ENCODE measurements at regions not wholly inside any gene's neighbourhood (a gene's known extent, or its start where the extent isn't known, plus 50 kb on each side); places are given as distances from the start of the nearest gene placed in this dataset.

DNA sequence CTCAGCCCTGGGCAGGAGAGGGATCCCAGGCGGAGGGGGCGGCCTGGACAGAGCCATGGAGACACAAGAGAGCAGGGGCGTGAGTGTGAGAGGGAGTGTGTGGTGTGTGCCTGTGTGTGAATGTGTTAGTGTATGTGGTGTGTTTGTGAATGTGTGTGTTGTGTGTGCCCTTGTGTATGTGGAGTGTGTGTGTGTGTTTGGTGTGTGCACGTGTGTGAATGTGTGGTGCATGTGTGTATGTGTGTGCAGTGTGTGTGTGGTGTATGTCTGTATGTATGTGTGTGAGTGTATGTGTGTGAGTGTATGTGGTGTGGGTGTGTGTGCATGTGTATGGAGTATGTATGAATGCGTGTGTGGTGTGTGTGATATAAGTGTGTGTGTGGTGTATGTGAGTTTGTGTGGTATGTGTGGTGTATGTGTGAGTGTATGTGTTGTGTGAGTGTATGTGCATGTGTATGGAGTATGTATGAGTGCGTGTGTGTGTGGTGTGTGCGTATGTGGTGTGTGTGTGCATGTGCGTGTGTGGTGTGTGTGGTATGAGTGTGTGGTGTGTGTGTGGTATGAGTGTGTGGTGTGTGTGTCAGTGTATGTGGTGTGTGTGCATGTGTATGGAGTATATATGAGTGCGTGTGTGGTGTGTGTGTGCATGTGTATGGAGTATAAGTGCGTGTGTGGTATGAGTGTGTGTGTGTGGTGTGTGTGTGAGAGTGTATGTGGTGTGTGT is 175.2 kb upstream of the AFDN start (continued):
- TF ChIP-seq ZNF224 (CRISPR knock-in tag; IDR thresholded peaks at IDR 0.05) (no peak), AGO1 (IDR thresholded peaks at IDR 0.05; ENCODE audit: low read depth, low read length, poor library complexity, severe bottlenecking) (no peak), HMGA1 (CRISPR knock-in tag; conservative IDR thresholded peaks at IDR 0.05) (no peak), SP140L (CRISPR knock-in tag; IDR thresholded peaks at IDR 0.05; ENCODE audit: borderline replicate concordance) (no peak)
- TF ChIP-seq, protein P1, sequence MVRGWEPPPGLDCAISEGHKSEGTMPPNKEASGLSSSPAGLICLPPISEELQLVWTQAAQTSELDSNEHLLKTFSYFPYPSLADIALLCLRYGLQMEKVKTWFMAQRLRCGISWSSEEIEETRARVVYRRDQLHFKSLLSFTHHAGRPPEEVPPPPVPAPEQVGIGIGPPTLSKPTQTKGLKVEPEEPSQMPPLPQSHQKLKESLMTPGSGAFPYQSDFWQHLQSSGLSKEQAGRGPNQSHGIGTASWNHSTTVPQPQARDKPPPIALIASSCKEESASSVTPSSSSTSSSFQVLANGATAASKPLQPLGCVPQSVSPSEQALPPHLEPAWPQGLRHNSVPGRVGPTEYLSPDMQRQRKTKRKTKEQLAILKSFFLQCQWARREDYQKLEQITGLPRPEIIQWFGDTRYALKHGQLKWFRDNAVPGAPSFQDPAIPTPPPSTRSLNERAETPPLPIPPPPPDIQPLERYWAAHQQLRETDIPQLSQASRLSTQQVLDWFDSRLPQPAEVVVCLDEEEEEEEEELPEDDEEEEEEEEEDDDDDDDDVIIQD (CRISPR knock-in tag; IDR thresholded peaks at IDR 0.05; ENCODE audit: low read depth): no peak

DNA sequence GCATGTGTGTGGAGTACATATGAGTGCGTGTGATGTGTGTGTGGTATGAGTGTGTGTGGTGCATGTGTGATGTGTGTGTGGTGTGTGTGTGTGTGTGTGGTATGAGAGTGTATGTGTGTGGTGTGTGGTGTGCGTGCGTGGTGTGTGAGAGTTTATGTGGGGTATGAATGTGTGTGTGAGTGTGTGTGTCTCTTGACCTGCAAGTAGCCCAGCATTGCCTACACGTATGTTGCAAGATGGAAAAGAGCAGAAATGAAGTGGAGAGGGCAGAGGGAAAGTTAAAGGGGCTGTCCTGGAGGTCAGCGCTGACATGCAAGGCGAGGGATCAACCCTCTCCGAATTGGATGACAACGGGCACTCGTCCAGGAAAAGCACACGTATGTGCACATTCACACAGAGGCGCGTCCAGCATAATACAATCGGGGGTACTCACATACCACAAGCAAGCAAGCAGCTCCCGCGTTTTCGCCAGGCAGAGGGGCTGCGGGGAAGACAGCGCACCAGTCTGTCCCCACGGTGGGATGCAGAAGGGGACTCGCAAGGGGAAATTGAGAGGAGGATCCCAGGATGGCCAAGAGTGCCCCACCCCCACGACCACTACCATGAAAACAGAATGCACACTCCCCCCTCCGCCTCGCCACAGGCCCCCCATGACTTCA is 174.5 kb upstream of the AFDN start:
- ChIA-PET CTCF (ENCODE audit: low intra/inter-chr PET ratio, low total read pairs) (no interaction called here), POLR2A (no interaction called here)
- DNase-seq (ENCODE audit: low spot score) (no peak), FAIRE-seq (no peak), ATAC-seq (no peak)
- Histone ChIP-seq H3K9me3 (ENCODE audit: low read length) (no peaks in the 10 kb centered on the region), H3K4me1 (ENCODE audit: insufficient read depth, low read length) (peaks cover 64% of the 10 kb centered on the region), H2AFZ (ENCODE audit: low read length) (no peak overlapping the region), H3K4me3 (replicated peaks in 1 of 3; ENCODE audit: insufficient read depth in 1 of 3, low read depth in 2 of 3, low read length in 3 of 3) (no peak overlapping the region), H3K9ac (ENCODE audit: insufficient read depth, low read depth, low read length) (no peak overlapping the region), H3K27me3 (ENCODE audit: control insufficient read depth in 1 of 2, insufficient read depth in 2 of 2, low read length in 2 of 2) (no peaks in the 10 kb centered on the region), H4K20me1 (ENCODE audit: insufficient read depth, low read length) (no peaks in the 10 kb centered on the region), H3K4me2 (ENCODE audit: low read depth, low read length) (no peak overlapping the region), H3K36me3 (replicated peaks in 1 of 2; ENCODE audit: control insufficient read depth in 1 of 2, insufficient read depth in 2 of 2, low read length in 2 of 2) (no peaks in the 10 kb centered on the region), H3K27ac (ENCODE audit: extremely low read length, insufficient read depth, low read length) (no peak overlapping the region), H3K79me2 (ENCODE audit: insufficient read depth, low read length) (no peaks in the 10 kb centered on the region)
- in situ Hi-C loops (cut with HindIII; ENCODE audit: extremely low pct_ligation_motif_present, low pct_unique_long_range_greater_than_20kb) (no loop called here), intact Hi-C loops (cut with micrococcal nuclease; ENCODE audit: unreplicated experiment) (no loop called here)
- BruUV-seq (replicated peaks): no TSS peak
- WGBS (ENCODE audit: low lambda C conversion rate): 86% methylated on average over 23 of the region's 23 CpGs
- TF ChIP-seq POLR2G (IDR thresholded peaks at IDR 0.05; ENCODE audit: low read depth, low read length): no peak
- TF ChIP-seq EEA1 (CRISPR knock-in tag; IDR thresholded peaks at IDR 0.05; ENCODE audit: borderline replicate concordance): no peak
- TF ChIP-seq HDAC1 (CRISPR knock-in tag; IDR thresholded peaks at IDR 0.05): no peak
- no peak for TF ChIP-seq ZBTB42 (CRISPR knock-in tag; IDR thresholded peaks at IDR 0.05)
- TF ChIP-seq ZNF737 (CRISPR knock-in tag; IDR thresholded peaks at IDR 0.05; ENCODE audit: borderline replicate concordance): no peak
- TF ChIP-seq ZNF772 (CRISPR knock-in tag; IDR thresholded peaks at IDR 0.05): no peak
- TF ChIP-seq ZNF382 (CRISPR knock-in tag; IDR thresholded peaks at IDR 0.05; ENCODE audit: borderline replicate concordance): no peak
- TF ChIP-seq SALL2 (CRISPR knock-in tag; IDR thresholded peaks at IDR 0.05): no peak
- TF ChIP-seq POLR2AphosphoS5 (IDR thresholded peaks at IDR 0.05; ENCODE audit: low read depth, low read length): no peak
- TF ChIP-seq, protein P2, sequence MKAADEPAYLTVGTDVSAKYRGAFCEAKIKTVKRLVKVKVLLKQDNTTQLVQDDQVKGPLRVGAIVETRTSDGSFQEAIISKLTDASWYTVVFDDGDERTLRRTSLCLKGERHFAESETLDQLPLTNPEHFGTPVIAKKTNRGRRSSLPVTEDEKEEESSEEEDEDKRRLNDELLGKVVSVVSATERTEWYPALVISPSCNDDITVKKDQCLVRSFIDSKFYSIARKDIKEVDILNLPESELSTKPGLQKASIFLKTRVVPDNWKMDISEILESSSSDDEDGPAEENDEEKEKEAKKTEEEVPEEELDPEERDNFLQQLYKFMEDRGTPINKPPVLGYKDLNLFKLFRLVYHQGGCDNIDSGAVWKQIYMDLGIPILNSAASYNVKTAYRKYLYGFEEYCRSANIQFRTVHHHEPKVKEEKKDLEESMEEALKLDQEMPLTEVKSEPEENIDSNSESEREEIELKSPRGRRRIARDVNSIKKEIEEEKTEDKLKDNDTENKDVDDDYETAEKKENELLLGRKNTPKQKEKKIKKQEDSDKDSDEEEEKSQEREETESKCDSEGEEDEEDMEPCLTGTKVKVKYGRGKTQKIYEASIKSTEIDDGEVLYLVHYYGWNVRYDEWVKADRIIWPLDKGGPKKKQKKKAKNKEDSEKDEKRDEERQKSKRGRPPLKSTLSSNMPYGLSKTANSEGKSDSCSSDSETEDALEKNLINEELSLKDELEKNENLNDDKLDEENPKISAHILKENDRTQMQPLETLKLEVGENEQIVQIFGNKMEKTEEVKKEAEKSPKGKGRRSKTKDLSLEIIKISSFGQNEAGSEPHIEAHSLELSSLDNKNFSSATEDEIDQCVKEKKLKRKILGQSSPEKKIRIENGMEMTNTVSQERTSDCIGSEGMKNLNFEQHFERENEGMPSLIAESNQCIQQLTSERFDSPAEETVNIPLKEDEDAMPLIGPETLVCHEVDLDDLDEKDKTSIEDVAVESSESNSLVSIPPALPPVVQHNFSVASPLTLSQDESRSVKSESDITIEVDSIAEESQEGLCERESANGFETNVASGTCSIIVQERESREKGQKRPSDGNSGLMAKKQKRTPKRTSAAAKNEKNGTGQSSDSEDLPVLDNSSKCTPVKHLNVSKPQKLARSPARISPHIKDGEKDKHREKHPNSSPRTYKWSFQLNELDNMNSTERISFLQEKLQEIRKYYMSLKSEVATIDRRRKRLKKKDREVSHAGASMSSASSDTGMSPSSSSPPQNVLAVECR (CRISPR knock-in tag; IDR thresholded peaks at IDR 0.05; ENCODE audit: borderline replicate concordance): no peak
- peak; percentile 10; the same call in 1 of the 2 replicates for TF ChIP-seq SAFB2 (CRISPR knock-in tag; IDR thresholded peaks at IDR 0.05; ENCODE audit: borderline replicate concordance, low read depth)
- no peak for TF ChIP-seq SYNCRIP (IDR thresholded peaks at IDR 0.05; ENCODE audit: insufficient read depth, low read depth, low read length)
